ENCODE measurements at regions not wholly inside any gene's neighbourhood (a gene's known extent, or its start where the extent isn't known, plus 50 kb on each side); places are given as distances from the start of the nearest gene placed in this dataset.

DNA sequence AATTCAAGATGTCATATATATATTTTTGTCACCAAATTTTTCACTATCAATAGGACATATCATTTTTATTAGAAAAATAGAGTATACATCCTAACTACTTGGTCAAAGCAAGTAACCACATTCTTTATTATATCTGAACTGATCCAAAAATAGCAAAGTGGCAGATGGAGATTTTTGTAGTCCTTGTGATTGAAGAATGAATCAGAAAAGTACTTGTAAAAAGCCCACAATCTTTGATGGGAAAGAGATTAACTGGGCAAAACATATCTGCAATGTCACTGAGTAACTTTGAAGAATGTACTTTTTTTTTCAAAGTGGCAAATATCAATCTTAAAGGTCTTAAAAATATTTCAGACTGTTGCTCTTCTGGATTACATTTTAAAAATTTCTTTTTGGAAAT, 1040.6 kb upstream of the SEMA6A start:
- TF ChIP-seq, protein P1, sequence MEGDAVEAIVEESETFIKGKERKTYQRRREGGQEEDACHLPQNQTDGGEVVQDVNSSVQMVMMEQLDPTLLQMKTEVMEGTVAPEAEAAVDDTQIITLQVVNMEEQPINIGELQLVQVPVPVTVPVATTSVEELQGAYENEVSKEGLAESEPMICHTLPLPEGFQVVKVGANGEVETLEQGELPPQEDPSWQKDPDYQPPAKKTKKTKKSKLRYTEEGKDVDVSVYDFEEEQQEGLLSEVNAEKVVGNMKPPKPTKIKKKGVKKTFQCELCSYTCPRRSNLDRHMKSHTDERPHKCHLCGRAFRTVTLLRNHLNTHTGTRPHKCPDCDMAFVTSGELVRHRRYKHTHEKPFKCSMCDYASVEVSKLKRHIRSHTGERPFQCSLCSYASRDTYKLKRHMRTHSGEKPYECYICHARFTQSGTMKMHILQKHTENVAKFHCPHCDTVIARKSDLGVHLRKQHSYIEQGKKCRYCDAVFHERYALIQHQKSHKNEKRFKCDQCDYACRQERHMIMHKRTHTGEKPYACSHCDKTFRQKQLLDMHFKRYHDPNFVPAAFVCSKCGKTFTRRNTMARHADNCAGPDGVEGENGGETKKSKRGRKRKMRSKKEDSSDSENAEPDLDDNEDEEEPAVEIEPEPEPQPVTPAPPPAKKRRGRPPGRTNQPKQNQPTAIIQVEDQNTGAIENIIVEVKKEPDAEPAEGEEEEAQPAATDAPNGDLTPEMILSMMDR (IDR thresholded peaks at IDR 0.05): no peak
- TF ChIP-seq POLR2AphosphoS5 (IDR thresholded peaks at IDR 0.05; ENCODE audit: insufficient read depth in 1 of 2, low read depth in 1 of 2) (no peak), POLR2A (IDR thresholded peaks at IDR 0.05) (no peak)

Data from vagina (tissue), 2 donors.